ENCODE measurements at regions not wholly inside any gene's neighbourhood (a gene's known extent, or its start where the extent isn't known, plus 50 kb on each side); places are given as distances from the start of the nearest gene placed in this dataset.

DNA sequence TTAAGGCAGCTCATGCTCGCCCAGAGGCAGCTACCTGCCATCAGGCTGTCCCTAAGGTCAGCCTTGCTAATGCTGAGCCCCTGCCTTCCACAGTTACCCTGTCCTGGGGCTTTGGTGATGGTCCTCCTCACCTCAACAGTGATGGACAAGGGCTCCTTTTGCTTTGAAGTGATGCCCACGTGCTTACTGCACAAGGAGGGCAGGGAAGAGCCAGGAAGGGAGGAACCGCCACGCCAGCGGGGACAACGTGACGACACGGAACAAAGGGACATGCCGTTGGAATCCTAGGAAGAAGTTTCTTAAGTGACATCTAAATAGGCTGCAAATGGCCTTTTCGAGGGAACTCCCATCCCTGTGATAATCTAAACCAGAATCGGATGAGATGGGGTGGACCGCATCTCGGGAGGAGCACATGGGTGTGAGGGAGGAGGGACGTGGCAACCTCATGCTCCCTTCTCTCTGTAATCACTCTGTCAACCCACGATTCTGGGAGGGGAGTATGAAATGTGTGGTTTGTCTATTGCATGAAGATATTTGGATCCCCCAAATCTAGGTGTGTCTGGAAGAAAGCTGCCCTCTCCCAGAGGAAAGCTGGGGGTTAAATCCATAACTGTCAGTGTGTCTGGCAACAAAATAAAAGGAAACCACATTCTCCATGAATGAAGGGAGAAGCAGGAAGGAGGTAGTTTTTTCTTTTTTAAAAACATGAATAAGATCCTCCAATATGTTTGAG lies 110.9 kb upstream of the IRF2BP2 start:
- H3K27ac ChIP-seq (ENCODE audit: low read length) = peak overlapping the region; percentile 98
- H3K27me3 ChIP-seq (ENCODE audit: control insufficient read depth, insufficient read depth, low read length) = no peaks in the 10 kb centered on the region
- H3K4me3 ChIP-seq (ENCODE audit: low read length) = no peak overlapping the region
- peaks cover 84% of the 10 kb centered on the region for H3K4me1 ChIP-seq (ENCODE audit: control insufficient read depth, insufficient read depth, low read length)
- 64% methylated on average over 10 of the region's 15 CpGs for WGBS (ENCODE audit: insufficient coverage)
- DNase-seq = peak; percentile 67
- H3K36me3 ChIP-seq (ENCODE audit: control insufficient read depth, insufficient read depth, low read length) = no peaks in the 10 kb centered on the region
- no peaks in the 10 kb centered on the region for H3K9me3 ChIP-seq (replicated peaks; ENCODE audit: control insufficient read depth, low read depth, low read length)

DNA sequence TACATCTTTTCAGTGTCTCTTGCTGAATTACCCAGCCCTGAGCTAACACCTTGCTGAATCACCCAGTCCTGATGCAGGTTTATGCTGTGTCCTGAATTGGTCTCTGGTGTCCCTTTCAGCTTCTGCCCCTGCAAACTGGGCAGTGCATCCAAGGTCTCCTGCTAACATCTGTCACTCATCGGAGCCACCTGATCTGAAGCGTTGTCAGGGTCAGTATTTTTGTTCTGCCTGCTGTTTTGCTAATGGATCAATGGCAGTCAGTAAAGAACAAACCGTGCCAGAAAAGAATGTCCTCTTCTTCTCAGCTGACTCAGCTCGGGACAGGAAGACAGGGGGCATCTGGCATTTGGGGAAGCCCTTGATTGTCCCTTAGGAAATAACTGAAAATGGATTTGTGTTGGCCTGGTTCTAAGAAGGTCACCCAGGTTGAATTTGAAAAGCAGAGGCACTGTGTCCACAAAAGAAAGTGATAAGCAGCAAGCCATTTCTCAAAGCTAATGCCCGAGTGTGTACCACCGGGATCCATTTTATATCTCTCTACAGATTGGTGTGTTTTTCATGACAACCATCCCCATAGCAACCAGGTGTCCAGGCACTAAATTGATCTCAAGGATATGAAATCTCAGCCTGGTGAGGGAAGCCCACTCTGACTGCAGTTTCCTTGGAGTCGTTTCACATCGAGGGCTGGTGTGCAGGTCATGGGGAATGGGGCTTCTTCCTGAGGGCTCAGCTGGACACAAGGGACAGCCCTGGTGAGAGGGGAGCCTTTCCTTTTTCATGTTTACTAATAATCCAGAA lies 109.7 kb upstream of the IRF2BP2 start:
- H3K4me3 ChIP-seq (ENCODE audit: low read length) = no peak overlapping the region
- no peaks in the 10 kb centered on the region for H3K36me3 ChIP-seq (ENCODE audit: control insufficient read depth, insufficient read depth, low read length)
- H3K9me3 ChIP-seq (replicated peaks; ENCODE audit: control insufficient read depth, low read depth, low read length) = no peaks in the 10 kb centered on the region
- H3K4me1 ChIP-seq (ENCODE audit: control insufficient read depth, insufficient read depth, low read length) = peaks cover 80% of the 10 kb centered on the region
- WGBS (ENCODE audit: insufficient coverage) = 51% methylated on average over 5 of the region's 8 CpGs
- no peak overlapping the region for H3K27ac ChIP-seq (ENCODE audit: low read length)
- DNase-seq = no peak
- no peaks in the 10 kb centered on the region for H3K27me3 ChIP-seq (ENCODE audit: control insufficient read depth, insufficient read depth, low read length)

GRCh38 chr1:234718496-234719453 lies 108.8 kb upstream of the IRF2BP2 start:
- Histone ChIP-seq H3K27me3 (ENCODE audit: control insufficient read depth, insufficient read depth, low read length) (no peaks in the 10 kb centered on the region), H3K27ac (ENCODE audit: low read length) (peak overlapping the region; percentile 63), H3K36me3 (ENCODE audit: control insufficient read depth, insufficient read depth, low read length) (no peaks in the 10 kb centered on the region), H3K9me3 (replicated peaks; ENCODE audit: control insufficient read depth, low read depth, low read length) (no peaks in the 10 kb centered on the region), H3K4me1 (ENCODE audit: control insufficient read depth, insufficient read depth, low read length) (peaks cover 73% of the 10 kb centered on the region), H3K4me3 (ENCODE audit: low read length) (no peak overlapping the region)
- 90% methylated on average over 5 of the region's 10 CpGs for WGBS (ENCODE audit: insufficient coverage)
- DNase-seq = no peak

- 60% methylated on average over 12 of the region's 15 CpGs for WGBS (ENCODE audit: insufficient coverage)
- H3K36me3 ChIP-seq (ENCODE audit: control insufficient read depth, insufficient read depth, low read length) = no peaks in the 10 kb centered on the region
- no peak overlapping the region for H3K4me3 ChIP-seq (ENCODE audit: low read length)
- no peaks in the 10 kb centered on the region for H3K9me3 ChIP-seq (replicated peaks; ENCODE audit: control insufficient read depth, low read depth, low read length)
- H3K27me3 ChIP-seq (ENCODE audit: control insufficient read depth, insufficient read depth, low read length) = no peaks in the 10 kb centered on the region
- peaks cover 55% of the 10 kb centered on the region for H3K4me1 ChIP-seq (ENCODE audit: control insufficient read depth, insufficient read depth, low read length)
- no peak for DNase-seq
- peak overlapping the region; percentile 63 for H3K27ac ChIP-seq (ENCODE audit: low read length)
These were observed 107.0 kb upstream of the IRF2BP2 start for GRCh38 chr1:234716908-234717375.

DNA sequence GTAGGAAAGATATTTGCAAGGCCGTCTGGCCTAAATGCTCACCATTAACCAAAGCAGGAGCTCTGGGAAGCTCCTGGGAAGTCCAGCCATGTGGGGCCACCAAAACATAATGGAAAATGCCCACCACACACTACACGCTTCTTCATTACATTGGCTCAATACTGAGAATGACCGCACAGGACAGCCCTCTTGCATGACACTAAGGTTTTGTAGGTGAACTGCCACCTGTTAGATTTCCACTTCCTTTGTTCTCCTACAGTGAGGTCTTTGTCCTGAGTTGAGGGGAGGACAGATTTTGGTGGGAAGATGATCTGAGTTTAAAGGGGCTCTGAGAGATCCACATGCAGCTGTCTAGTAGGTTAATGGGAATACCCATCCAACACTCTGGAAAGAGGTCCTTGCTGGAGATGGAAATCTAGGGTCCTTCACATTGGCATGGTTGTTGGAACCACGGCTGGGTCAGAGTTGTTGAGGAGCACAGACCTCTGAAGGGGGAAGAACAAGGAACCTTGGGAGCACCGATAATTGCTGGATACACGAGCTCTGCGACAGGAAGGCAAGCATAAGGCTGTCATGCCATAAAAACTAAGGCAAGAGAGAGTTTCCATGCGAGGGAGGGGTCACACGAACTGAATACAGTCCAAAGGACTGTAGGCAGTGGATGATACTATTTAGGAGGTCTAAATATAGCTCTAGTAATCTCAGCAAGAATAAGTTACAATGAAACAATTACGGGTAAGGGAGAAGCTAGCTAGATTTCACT lies 105.5 kb upstream of the IRF2BP2 start:
- H3K27ac ChIP-seq (ENCODE audit: low read length) = no peak overlapping the region
- WGBS (ENCODE audit: insufficient coverage) = 77% methylated on average over 7 of the region's 10 CpGs

DNA sequence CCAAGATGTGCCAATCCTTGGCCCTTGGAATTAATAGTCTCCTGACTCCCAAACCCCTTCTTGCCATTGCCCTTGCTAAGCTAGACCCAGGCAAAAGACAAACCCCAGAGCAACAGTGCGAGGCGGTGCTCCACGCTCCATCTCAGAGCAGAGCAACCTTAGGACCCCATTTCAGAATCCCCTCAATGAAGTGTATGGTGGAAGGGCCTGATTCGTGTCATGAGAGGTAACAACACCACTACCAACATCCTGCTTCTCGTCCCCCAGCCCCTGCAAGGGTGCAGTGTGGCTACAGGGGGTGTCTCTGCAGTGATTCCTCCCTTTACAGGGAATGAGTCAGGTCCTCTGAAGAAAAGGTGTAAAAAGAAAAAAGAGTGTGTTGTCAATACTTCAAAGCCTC lies 103.9 kb upstream of the IRF2BP2 start:
- Histone ChIP-seq H3K36me3 (ENCODE audit: control insufficient read depth, insufficient read depth, low read length) (no peaks in the 10 kb centered on the region), H3K4me1 (ENCODE audit: control insufficient read depth, insufficient read depth, low read length) (peaks cover 44% of the 10 kb centered on the region), H3K27me3 (ENCODE audit: control insufficient read depth, insufficient read depth, low read length) (no peaks in the 10 kb centered on the region), H3K4me3 (ENCODE audit: low read length) (no peak overlapping the region), H3K9me3 (replicated peaks; ENCODE audit: control insufficient read depth, low read depth, low read length) (no peaks in the 10 kb centered on the region), H3K27ac (ENCODE audit: low read length) (no peak overlapping the region)
- no CpG with 5 or more reads among the region's 5 CpGs for WGBS (ENCODE audit: insufficient coverage)
- DNase-seq = no peak

More for the DNA sequence above, 105.5 kb upstream of the IRF2BP2 start:
- H3K4me1 ChIP-seq (ENCODE audit: control insufficient read depth, insufficient read depth, low read length) = peaks cover 41% of the 10 kb centered on the region
- H3K4me3 ChIP-seq (ENCODE audit: low read length) = no peak overlapping the region
- H3K27me3 ChIP-seq (ENCODE audit: control insufficient read depth, insufficient read depth, low read length) = no peaks in the 10 kb centered on the region
- H3K9me3 ChIP-seq (replicated peaks; ENCODE audit: control insufficient read depth, low read depth, low read length) = no peaks in the 10 kb centered on the region
- H3K36me3 ChIP-seq (ENCODE audit: control insufficient read depth, insufficient read depth, low read length) = no peaks in the 10 kb centered on the region
- peak; percentile 74 for DNase-seq

GRCh38 chr1:234713440-234713839 lies 103.5 kb upstream of the IRF2BP2 start:
- Histone ChIP-seq H3K27ac (ENCODE audit: low read length) (no peak overlapping the region), H3K4me1 (ENCODE audit: control insufficient read depth, insufficient read depth, low read length) (peaks cover 47% of the 10 kb centered on the region), H3K4me3 (ENCODE audit: low read length) (no peak overlapping the region), H3K9me3 (replicated peaks; ENCODE audit: control insufficient read depth, low read depth, low read length) (no peaks in the 10 kb centered on the region), H3K36me3 (ENCODE audit: control insufficient read depth, insufficient read depth, low read length) (no peaks in the 10 kb centered on the region), H3K27me3 (ENCODE audit: control insufficient read depth, insufficient read depth, low read length) (no peaks in the 10 kb centered on the region)
- no peak for DNase-seq
- 81% methylated on average over 10 of the region's 11 CpGs for WGBS (ENCODE audit: insufficient coverage)

- H3K36me3 ChIP-seq (ENCODE audit: control insufficient read depth, insufficient read depth, low read length) = no peaks in the 10 kb centered on the region
- WGBS (ENCODE audit: insufficient coverage) = 93% methylated on average over 4 of the region's 5 CpGs
- H3K9me3 ChIP-seq (replicated peaks; ENCODE audit: control insufficient read depth, low read depth, low read length) = no peaks in the 10 kb centered on the region
- H3K27me3 ChIP-seq (ENCODE audit: control insufficient read depth, insufficient read depth, low read length) = no peaks in the 10 kb centered on the region
- H3K4me3 ChIP-seq (ENCODE audit: low read length) = no peak overlapping the region
- no peak overlapping the region for H3K27ac ChIP-seq (ENCODE audit: low read length)
- no peak for DNase-seq
- peaks cover 46% of the 10 kb centered on the region for H3K4me1 ChIP-seq (ENCODE audit: control insufficient read depth, insufficient read depth, low read length)
These were observed 102.9 kb upstream of the IRF2BP2 start for GRCh38 chr1:234712891-234713305.

DNA sequence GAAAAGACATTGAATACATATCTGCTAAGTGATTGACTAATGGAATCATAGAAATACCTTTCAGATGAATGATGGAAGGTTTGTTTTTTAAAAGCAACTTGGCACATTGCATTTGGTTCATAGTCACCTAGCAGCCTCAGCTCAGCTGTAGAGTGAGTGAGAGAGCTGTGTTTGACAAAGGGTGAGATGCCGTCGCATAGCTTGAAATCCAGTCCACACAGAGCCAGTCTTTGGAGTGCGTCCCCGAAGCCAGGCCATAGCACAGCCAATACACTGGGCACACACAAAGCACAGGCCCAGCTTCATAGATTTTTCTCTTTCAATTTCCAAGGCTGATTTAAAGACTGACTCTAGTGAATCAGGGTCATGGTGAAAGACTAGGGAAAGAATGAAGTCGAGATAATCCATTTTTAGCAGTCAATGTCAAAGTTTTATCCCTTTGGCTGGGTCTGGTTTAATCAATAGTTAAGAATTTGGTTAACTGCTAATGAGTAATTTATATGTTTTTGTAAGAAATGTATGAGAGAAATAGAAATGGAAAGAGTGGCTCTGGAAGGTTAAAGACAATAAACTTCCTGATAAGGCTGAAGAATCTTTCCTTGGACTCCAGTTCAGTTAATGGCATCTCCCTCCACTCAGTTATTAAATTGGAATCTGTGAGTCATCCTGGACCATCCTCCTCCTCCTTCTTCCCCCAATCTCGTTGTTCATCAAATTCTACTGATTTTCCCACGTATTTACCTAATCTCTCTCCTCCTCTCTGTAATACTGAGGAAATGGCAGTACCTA lies 101.2 kb upstream of the IRF2BP2 start:
- H3K27me3 ChIP-seq (ENCODE audit: control insufficient read depth, insufficient read depth, low read length) = no peaks in the 10 kb centered on the region
- H3K4me1 ChIP-seq (ENCODE audit: control insufficient read depth, insufficient read depth, low read length) = peaks cover 37% of the 10 kb centered on the region
- DNase-seq = no peak
- WGBS (ENCODE audit: insufficient coverage) = 80% methylated on average over 1 of the region's 7 CpGs
- H3K9me3 ChIP-seq (replicated peaks; ENCODE audit: control insufficient read depth, low read depth, low read length) = no peaks in the 10 kb centered on the region
- no peak overlapping the region for H3K27ac ChIP-seq (ENCODE audit: low read length)
- no peak overlapping the region for H3K4me3 ChIP-seq (ENCODE audit: low read length)
- no peaks in the 10 kb centered on the region for H3K36me3 ChIP-seq (ENCODE audit: control insufficient read depth, insufficient read depth, low read length)
